Lower leg skin (tissue), 4 donors: ENCODE measurements at regions not wholly inside any gene's neighbourhood (a gene's known extent, or its start where the extent isn't known, plus 50 kb on each side); places are given as distances from the start of the nearest gene placed in this dataset.

Experiments
- DNase-seq, 2 donors: peaks; one replicate each; pipeline ENCODE4 v3.0.0-alpha.2; 2019; ENCODE audit warnings: low spot score in 2 of 2
- H3K4me3 ChIP-seq: fragments of 200-600 bp; sonication (generic); 2 replicates; pipeline ENCODE4 v1.5.1; 2017; ENCODE audit warnings: mild to moderate bottlenecking, low read depth; ENCODE audit not compliant: poor library complexity, severe bottlenecking
- POLR2A ChIP-seq, 2 donors: fragments of 450-650 bp; IDR thresholded peaks; one replicate each; pipeline ENCODE4 v1.6.1; 2016 to 2017; ENCODE audit warnings: antibody characterized with exemption in 2 of 2, mild to moderate bottlenecking in 1 of 2, moderate library complexity in 1 of 2
- WGBS, 2 donors: methylation state at CpG; one replicate each; pipeline ENCODE4 v1.1.5; 2018; 5-methylcytosine and 5-hydroxymethylcytosine counted together
- intact Hi-C: fragments of 100-400 bp; cut with DNase I; formaldehyde crosslinking; loops from one replicate; pipeline ENCODE4 v1.15.0; 2023; ENCODE audit warnings: low total_unique reads
- TF ChIP-seq, protein P1 (sequence below), 3 donors: fragments of 450-650 bp; IDR thresholded peaks; one replicate each; pipeline ENCODE4 v1.5.1; 2016; ENCODE audit warnings: antibody characterized with exemption in 3 of 3, mild to moderate bottlenecking in 3 of 3, moderate library complexity in 2 of 3

DNA sequence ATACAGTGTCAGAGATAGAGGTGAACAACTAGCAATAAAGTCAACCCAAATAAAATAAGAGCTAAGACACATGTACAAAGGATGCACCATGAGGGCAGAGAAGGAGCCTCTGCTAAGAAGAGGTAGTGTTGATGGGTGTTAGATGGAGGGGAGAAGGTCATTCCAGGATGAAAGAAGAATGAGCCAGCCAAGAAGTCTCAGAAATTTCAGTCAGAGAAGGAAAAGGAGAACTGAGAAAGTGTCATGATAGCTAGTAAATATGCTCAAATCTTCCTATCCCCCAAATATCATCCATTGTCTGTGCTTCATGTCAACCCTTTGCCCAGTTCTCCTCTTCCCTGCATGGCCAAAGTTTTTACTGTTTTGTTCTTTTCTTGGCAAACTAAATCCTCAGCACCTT is 225.2 kb upstream of the BTG1 start:
- TF ChIP-seq, protein P1, sequence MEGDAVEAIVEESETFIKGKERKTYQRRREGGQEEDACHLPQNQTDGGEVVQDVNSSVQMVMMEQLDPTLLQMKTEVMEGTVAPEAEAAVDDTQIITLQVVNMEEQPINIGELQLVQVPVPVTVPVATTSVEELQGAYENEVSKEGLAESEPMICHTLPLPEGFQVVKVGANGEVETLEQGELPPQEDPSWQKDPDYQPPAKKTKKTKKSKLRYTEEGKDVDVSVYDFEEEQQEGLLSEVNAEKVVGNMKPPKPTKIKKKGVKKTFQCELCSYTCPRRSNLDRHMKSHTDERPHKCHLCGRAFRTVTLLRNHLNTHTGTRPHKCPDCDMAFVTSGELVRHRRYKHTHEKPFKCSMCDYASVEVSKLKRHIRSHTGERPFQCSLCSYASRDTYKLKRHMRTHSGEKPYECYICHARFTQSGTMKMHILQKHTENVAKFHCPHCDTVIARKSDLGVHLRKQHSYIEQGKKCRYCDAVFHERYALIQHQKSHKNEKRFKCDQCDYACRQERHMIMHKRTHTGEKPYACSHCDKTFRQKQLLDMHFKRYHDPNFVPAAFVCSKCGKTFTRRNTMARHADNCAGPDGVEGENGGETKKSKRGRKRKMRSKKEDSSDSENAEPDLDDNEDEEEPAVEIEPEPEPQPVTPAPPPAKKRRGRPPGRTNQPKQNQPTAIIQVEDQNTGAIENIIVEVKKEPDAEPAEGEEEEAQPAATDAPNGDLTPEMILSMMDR (IDR thresholded peaks at IDR 0.05), result no peak
- no peak for TF ChIP-seq POLR2A (IDR thresholded peaks at IDR 0.05)
- no peak overlapping the region for H3K4me3 ChIP-seq
- no peak for DNase-seq
- intact Hi-C loops, result no loop called here

- no peak for DNase-seq
- WGBS, 2 donors, result 69 to 70% methylated on average over 2 of the region's 2 CpGs
- no peak for TF ChIP-seq POLR2A (IDR thresholded peaks at IDR 0.05)
- TF ChIP-seq, protein P1 (IDR thresholded peaks at IDR 0.05), result no peak
- intact Hi-C loops, result no loop called here
- no peak overlapping the region for H3K4me3 ChIP-seq
Measured at GRCh38 chr12:92369636-92370035, 224.0 kb upstream of the BTG1 start.

GRCh38 chr12:92369056-92369455 is 223.4 kb upstream of the BTG1 start:
- WGBS, 2 donors, result 88 to 89% methylated on average over 3 of the region's 3 CpGs
- no peak for DNase-seq
- intact Hi-C loops, result no loop called here

DNA sequence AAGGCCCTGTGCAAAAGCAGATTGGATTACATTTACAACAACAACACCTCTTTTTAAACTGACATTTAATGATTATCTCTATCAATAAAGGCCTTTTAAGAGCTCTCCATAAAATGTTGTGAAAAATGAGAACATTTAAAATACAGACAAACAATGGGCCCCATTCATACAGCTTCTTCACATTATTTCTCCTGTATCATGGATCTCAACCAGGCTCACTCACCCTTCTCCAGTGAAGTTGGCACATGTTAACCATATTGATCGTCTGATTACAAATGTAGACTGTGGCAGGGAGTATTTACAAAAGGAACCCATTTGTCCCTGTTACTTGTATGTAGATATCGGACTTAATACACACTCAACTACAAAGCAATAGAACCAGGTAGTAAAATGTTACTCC is 220.2 kb upstream of the BTG1 start:
- 86 to 93% methylated on average over 2 of the region's 2 CpGs for WGBS, 2 donors
- H3K4me3 ChIP-seq, result no peak overlapping the region
- DNase-seq, result no peak
- TF ChIP-seq POLR2A (IDR thresholded peaks at IDR 0.05), result no peak
- TF ChIP-seq, protein P1 (IDR thresholded peaks at IDR 0.05), result no peak
- intact Hi-C loops, result no loop called here

More at GRCh38 chr12:92369056-92369455, 223.4 kb upstream of the BTG1 start:
- H3K4me3 ChIP-seq, result no peak overlapping the region
- TF ChIP-seq, protein P1 (IDR thresholded peaks at IDR 0.05), result no peak
- no peak for TF ChIP-seq POLR2A (IDR thresholded peaks at IDR 0.05)

DNA sequence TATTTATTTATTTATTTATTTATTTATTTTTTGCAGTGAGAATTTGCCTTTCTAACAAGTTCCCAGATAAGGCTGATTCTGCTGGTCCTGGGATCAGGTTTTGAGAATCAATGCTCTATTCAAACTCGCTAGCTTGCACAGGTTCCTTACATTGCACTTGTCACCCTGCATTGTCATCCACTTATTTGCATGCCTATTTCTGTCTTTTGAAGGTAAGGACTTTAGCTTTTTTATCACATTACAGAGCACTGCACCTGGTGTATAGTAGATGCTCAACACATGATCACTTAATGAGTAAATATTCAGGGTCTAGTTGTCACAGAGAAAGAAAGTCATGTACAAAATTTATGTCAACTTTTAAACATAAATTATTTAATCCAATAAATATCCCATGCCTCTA is 219.7 kb upstream of the BTG1 start:
- DNase-seq, result no peak
- no peak for TF ChIP-seq POLR2A (IDR thresholded peaks at IDR 0.05)
- TF ChIP-seq, protein P1 (IDR thresholded peaks at IDR 0.05), result no peak
- H3K4me3 ChIP-seq, result no peak overlapping the region
- WGBS, 2 donors, result 93 to 100% methylated on average over 1 of the region's 1 CpG
- intact Hi-C loops, result no loop called here
